Sciatic nerve (tissue), 2 donors: ENCODE measurements at regions not wholly inside any gene's neighbourhood (a gene's known extent, or its start where the extent isn't known, plus 50 kb on each side); places are given as distances from the start of the nearest gene placed in this dataset.

Experiments
- ATAC-seq: fragments of 200-7000 bp; cut with Tn5 transposase; one replicate; pipeline ENCODE4 v1.9.1; 2020; ENCODE audit warnings: mild to moderate bottlenecking, moderate library complexity
- DNase-seq: peaks from one replicate; pipeline ENCODE4 v3.0.0-alpha.2; 2020; ENCODE audit warnings: low spot score
- intact Hi-C: fragments of 100-400 bp; cut with DNase I; formaldehyde crosslinking; loops from one replicate; pipeline ENCODE4 v1.14.2; 2022
- donor health status: DM: no; HTN: no; CAD: no.
- donor health status: DM: no; HTN: no; CAD: no.

GRCh38 chr2:196587056-196587455 is 52.5 kb upstream of the CCDC150 start:
- no peak for DNase-seq
- ATAC-seq: no peak
- intact Hi-C loops: no loop called here

GRCh38 chr2:196587739-196588138 is 51.8 kb upstream of the CCDC150 start:
- DNase-seq (no peak), ATAC-seq (no peak)

GRCh38 chr2:196589419-196589818 is 50.1 kb upstream of the CCDC150 start:
- intact Hi-C loops: no loop called here
- ATAC-seq (no peak), DNase-seq (no peak)

More at GRCh38 chr2:196587739-196588138, 51.8 kb upstream of the CCDC150 start:
- intact Hi-C loops: no loop called here
